OCI-LY1 (cell line): ENCODE measurements at regions not wholly inside any gene's neighbourhood (a gene's known extent, or its start where the extent isn't known, plus 50 kb on each side); places are given as distances from the start of the nearest gene placed in this dataset.

ENCODE experiments used
- EZH2 ChIP-seq: fragments of 200-600 bp; sonication (generic), shearing (Covaris generic); IDR thresholded peaks from 2 replicates; pipeline ENCODE4 v1.8.0; 2017; ENCODE audit warnings: borderline replicate concordance, mixed run types, mild to moderate bottlenecking, antibody characterized with exemption, low read length, moderate library complexity, mixed read lengths
- TF ChIP-seq, protein P1 (sequence below): fragments of 200-600 bp; sonication (generic), shearing (Covaris generic); IDR thresholded peaks from 2 replicates; pipeline ENCODE4 v1.5.1; 2017; ENCODE audit warnings: mild to moderate bottlenecking, antibody characterized with exemption, low read length, moderate library complexity, mixed read lengths

DNA sequence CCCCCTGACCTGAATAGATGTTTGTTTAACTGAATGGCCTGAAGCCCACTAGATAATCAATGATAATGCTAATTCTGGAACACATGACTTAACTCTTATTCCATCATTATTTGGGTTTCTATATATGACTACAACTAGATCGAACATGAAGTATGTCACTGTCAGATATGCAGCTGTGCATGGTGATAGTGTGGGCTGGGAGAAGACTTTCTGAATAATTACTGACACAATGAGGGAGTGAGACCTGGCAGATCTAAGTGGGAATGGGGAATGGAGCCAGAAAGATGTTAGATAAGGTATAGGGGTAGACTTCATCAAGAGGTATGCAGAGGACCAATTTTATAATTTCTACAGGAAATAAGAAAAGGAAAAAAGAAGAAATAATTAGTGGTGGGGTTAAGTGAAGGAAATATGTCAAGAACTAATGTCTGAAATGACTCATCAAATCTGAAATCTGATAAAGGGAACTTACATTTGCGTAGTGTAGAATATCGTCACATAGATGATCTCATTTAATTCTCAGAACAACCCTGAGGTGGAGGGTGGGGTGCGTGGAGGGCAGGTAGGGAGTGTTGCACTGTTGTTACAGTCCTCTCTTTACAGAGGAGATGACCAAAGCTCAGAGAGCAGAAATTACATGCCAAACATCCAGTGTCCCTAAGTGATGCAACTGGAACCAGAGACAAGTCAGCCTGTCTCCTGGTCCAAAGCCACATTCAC is 68.2 kb upstream of the EED start:
- no peak for TF ChIP-seq EZH2
- TF ChIP-seq, protein P1, sequence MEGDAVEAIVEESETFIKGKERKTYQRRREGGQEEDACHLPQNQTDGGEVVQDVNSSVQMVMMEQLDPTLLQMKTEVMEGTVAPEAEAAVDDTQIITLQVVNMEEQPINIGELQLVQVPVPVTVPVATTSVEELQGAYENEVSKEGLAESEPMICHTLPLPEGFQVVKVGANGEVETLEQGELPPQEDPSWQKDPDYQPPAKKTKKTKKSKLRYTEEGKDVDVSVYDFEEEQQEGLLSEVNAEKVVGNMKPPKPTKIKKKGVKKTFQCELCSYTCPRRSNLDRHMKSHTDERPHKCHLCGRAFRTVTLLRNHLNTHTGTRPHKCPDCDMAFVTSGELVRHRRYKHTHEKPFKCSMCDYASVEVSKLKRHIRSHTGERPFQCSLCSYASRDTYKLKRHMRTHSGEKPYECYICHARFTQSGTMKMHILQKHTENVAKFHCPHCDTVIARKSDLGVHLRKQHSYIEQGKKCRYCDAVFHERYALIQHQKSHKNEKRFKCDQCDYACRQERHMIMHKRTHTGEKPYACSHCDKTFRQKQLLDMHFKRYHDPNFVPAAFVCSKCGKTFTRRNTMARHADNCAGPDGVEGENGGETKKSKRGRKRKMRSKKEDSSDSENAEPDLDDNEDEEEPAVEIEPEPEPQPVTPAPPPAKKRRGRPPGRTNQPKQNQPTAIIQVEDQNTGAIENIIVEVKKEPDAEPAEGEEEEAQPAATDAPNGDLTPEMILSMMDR: no peak
